ENCODE measurements at regions not wholly inside any gene's neighbourhood (a gene's known extent, or its start where the extent isn't known, plus 50 kb on each side); places are given as distances from the start of the nearest gene placed in this dataset.

DNA sequence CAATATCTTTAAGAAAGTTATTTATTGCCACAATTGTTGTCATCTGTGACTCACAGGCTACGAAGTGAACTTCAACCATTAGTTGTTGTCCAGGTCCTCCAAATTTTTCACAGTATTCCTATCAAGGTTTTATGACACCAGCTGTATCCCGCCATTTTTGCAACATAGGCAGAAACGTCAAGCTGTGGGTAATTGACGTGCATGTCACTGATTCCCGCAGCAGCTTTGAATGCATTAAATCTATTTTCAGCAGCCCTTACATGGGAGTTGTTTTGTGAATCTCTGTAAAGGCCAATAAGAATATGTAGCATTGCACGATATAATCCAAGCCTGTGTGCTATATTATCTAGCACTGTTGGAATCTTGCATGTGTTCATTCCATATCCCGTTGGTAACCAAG, 109.1 kb upstream of the TOPAZ1 start:
- no peak overlapping the region for H3K27ac ChIP-seq (ENCODE audit: insufficient read length, low read depth, low read length)
- H2BK120ac ChIP-seq (ENCODE audit: low read depth, low read length, poor library complexity, severe bottlenecking), result no peak overlapping the region
- no peak overlapping the region for H4K8ac ChIP-seq (replicated peaks; ENCODE audit: insufficient read length, low read depth, low read length)
- H3T11ph ChIP-seq (ENCODE audit: low read length), result no peak overlapping the region
- H3K9ac ChIP-seq (ENCODE audit: extremely low read depth, insufficient read length, low read length), result no peak overlapping the region
- TF ChIP-seq, protein P1, sequence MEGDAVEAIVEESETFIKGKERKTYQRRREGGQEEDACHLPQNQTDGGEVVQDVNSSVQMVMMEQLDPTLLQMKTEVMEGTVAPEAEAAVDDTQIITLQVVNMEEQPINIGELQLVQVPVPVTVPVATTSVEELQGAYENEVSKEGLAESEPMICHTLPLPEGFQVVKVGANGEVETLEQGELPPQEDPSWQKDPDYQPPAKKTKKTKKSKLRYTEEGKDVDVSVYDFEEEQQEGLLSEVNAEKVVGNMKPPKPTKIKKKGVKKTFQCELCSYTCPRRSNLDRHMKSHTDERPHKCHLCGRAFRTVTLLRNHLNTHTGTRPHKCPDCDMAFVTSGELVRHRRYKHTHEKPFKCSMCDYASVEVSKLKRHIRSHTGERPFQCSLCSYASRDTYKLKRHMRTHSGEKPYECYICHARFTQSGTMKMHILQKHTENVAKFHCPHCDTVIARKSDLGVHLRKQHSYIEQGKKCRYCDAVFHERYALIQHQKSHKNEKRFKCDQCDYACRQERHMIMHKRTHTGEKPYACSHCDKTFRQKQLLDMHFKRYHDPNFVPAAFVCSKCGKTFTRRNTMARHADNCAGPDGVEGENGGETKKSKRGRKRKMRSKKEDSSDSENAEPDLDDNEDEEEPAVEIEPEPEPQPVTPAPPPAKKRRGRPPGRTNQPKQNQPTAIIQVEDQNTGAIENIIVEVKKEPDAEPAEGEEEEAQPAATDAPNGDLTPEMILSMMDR (conservative IDR thresholded peaks at IDR 0.05), result no peak
- H3K4me3 Mint-ChIP-seq, result no peak overlapping the region
- no peak overlapping the region for H2AFZ ChIP-seq (ENCODE audit: low read length)
- H2BK15ac ChIP-seq (ENCODE audit: low read depth, low read length), result no peak overlapping the region
- no peaks in the 10 kb centered on the region for H3K23me2 ChIP-seq (ENCODE audit: insufficient read length, low read depth, low read length, poor library complexity, severe bottlenecking)
- H3K27ac Mint-ChIP-seq, result no peak overlapping the region
- no peak overlapping the region for H2BK20ac ChIP-seq (ENCODE audit: low read depth, low read length, poor library complexity, severe bottlenecking)
- peaks cover 11 to 12% of the 10 kb centered on the region in 2 experiments for H3K4me1 Mint-ChIP-seq
- no peaks in the 10 kb centered on the region for H3K79me2 ChIP-seq (ENCODE audit: insufficient read depth, low read length)
- H3K27me3 ChIP-seq (ENCODE audit: insufficient read depth, low read length), result no peaks in the 10 kb centered on the region
- no peaks in the 10 kb centered on the region for H3K9me3 ChIP-seq (ENCODE audit: control insufficient read depth, low read depth, low read length)
- no peak overlapping the region for H3K18ac ChIP-seq (ENCODE audit: insufficient read length, low read depth, low read length)
- no peak overlapping the region for H3K56ac ChIP-seq (ENCODE audit: insufficient read length, low read depth, low read length)
- no CpG with 5 or more reads among the region's 7 CpGs for WGBS (ENCODE audit: extremely low coverage, insufficient read length, low lambda C conversion rate)
- H2BK12ac ChIP-seq (ENCODE audit: insufficient read length, low read depth, low read length), result no peak overlapping the region
- no peak overlapping the region for H3K14ac ChIP-seq (ENCODE audit: insufficient read depth, low read length)
- no peaks in the 10 kb centered on the region for H3K9me3 Mint-ChIP-seq
- H3K4ac ChIP-seq (ENCODE audit: low read depth, low read length), result no peak overlapping the region
- no peak overlapping the region for H3K23ac ChIP-seq (ENCODE audit: insufficient read length, low read depth, low read length)
- H4K20me1 ChIP-seq (ENCODE audit: control insufficient read depth, insufficient read depth, insufficient read length), result no peaks in the 10 kb centered on the region
- H2AK5ac ChIP-seq (ENCODE audit: insufficient read length, low read length), result no peak overlapping the region
- H2BK5ac ChIP-seq (ENCODE audit: insufficient read length, low read length), result no peak overlapping the region
- no peak overlapping the region for H4K91ac ChIP-seq (ENCODE audit: insufficient read length, low read depth, low read length)
- no peaks in the 10 kb centered on the region; the same call in 1 of the 2 replicates for H3K4me1 ChIP-seq (ENCODE audit: insufficient read depth, low read length)
- DNase-seq, result no peak
- peaks cover 22% of the 10 kb centered on the region for H3K27me3 Mint-ChIP-seq (ENCODE audit: low read depth)
- H3K36me3 Mint-ChIP-seq (ENCODE audit: insufficient read depth in 1 of 3, low read depth in 3 of 3), result no peaks in the 10 kb centered on the region
- no peak overlapping the region for H3K4me2 ChIP-seq (ENCODE audit: insufficient read depth, insufficient read length, low read length)
- no peak overlapping the region for H4K5ac ChIP-seq (ENCODE audit: insufficient read length, low read depth, low read length)
- H3K79me1 ChIP-seq (ENCODE audit: insufficient read depth, low read depth, low read length, poor library complexity, severe bottlenecking), result no peaks in the 10 kb centered on the region

All from H9 (cell line).